NB4 (cell line): ENCODE measurements at regions not wholly inside any gene's neighbourhood (a gene's known extent, or its start where the extent isn't known, plus 50 kb on each side); places are given as distances from the start of the nearest gene placed in this dataset.

Experiments used
- CTCF ChIP-seq: IDR thresholded peaks from one replicate; pipeline ENCODE4 v1.5.1; 2012; ENCODE audit warnings: low read depth, low read length
- POLR2A ChIP-seq: IDR thresholded peaks from 2 replicates; pipeline ENCODE4 v1.6.1; 2011; ENCODE audit warnings: mild to moderate bottlenecking; ENCODE audit not compliant: insufficient read length; ENCODE audit errors: extremely low read depth

- TF ChIP-seq CTCF = no peak
- no peak for TF ChIP-seq POLR2A
Observed at GRCh38 chr6:84425971-84426705, 198.7 kb upstream of the CEP162 start.
